Left ventricle myocardium inferior (tissue), 1 donor: ENCODE measurements at regions not wholly inside any gene's neighbourhood (a gene's known extent, or its start where the extent isn't known, plus 50 kb on each side); places are given as distances from the start of the nearest gene placed in this dataset.

Source experiments
- DNase-seq: peaks from one replicate; pipeline ENCODE4 v3.0.0-alpha.2; 2020
- H3K27ac ChIP-seq: fragments of 200-600 bp; replicated peaks from 2 replicates; pipeline ENCODE4 v1.8.0; 2021
- H3K27me3 ChIP-seq: fragments of 200-600 bp; 2 replicates; pipeline ENCODE4 v1.8.0; 2021; ENCODE audit warnings: low read depth
- H3K36me3 ChIP-seq: fragments of 200-600 bp; 2 replicates; pipeline ENCODE4 v1.8.0; 2021
- H3K4me1 ChIP-seq: fragments of 200-600 bp; 2 replicates; pipeline ENCODE4 v1.8.0; 2021
- H3K4me3 ChIP-seq: fragments of 200-600 bp; 2 replicates; pipeline ENCODE4 v1.8.0; 2021; ENCODE audit warnings: mild to moderate bottlenecking, moderate library complexity
- H3K9me3 ChIP-seq: fragments of 200-600 bp; replicated peaks from 2 replicates; pipeline ENCODE4 v1.8.0; 2021
- CTCF ChIP-seq: fragments of 200-600 bp; IDR thresholded peaks from 2 replicates; pipeline ENCODE4 v1.8.0; 2021; ENCODE audit warnings: antibody characterized with exemption, mild to moderate bottlenecking, borderline replicate concordance
- intact Hi-C: fragments of 100-400 bp; cut with micrococcal nuclease; formaldehyde crosslinking; loops from one replicate; pipeline ENCODE4 v1.11.0; 2022
- donor health status: DM: no; HTN: yes; CAD: no; lungs with severe emphysema.

- H3K36me3 ChIP-seq, result no peaks in the 10 kb centered on the region
- DNase-seq, result no peak
- peaks cover 32% of the 10 kb centered on the region for H3K4me1 ChIP-seq
- no peaks in the 10 kb centered on the region for H3K27me3 ChIP-seq
- TF ChIP-seq CTCF, result no peak
- intact Hi-C loops, result no loop called here
- no peak overlapping the region for H3K27ac ChIP-seq
- peaks cover 12% of the 10 kb centered on the region for H3K9me3 ChIP-seq
- H3K4me3 ChIP-seq, result no peak overlapping the region
These were observed 260.7 kb downstream of the ICE1 start for GRCh38 chr5:5683174-5683573.

GRCh38 chr5:5678909-5679308, 256.4 kb downstream of the ICE1 start:
- Histone ChIP-seq H3K4me3 (no peak overlapping the region), H3K36me3 (no peaks in the 10 kb centered on the region), H3K4me1 (no peaks in the 10 kb centered on the region), H3K27me3 (no peaks in the 10 kb centered on the region), H3K9me3 (peaks cover 12% of the 10 kb centered on the region), H3K27ac (no peak overlapping the region)
- no peak for TF ChIP-seq CTCF
- intact Hi-C loops, result no loop called here
- DNase-seq, result peak; percentile 22

GRCh38 chr5:5677738-5678137, 255.3 kb downstream of the ICE1 start:
- Histone ChIP-seq H3K4me1 (no peaks in the 10 kb centered on the region), H3K27me3 (no peaks in the 10 kb centered on the region), H3K36me3 (no peaks in the 10 kb centered on the region), H3K9me3 (peaks cover under 1% of the 10 kb centered on the region), H3K4me3 (no peak overlapping the region), H3K27ac (no peak overlapping the region)
- intact Hi-C loops, result no loop called here
- no peak for TF ChIP-seq CTCF
- DNase-seq, result no peak

- no peaks in the 10 kb centered on the region for H3K36me3 ChIP-seq
- no peak overlapping the region for H3K27ac ChIP-seq
- H3K27me3 ChIP-seq, result no peaks in the 10 kb centered on the region
- H3K4me3 ChIP-seq, result no peak overlapping the region
- intact Hi-C loops, result no loop called here
- H3K4me1 ChIP-seq, result no peaks in the 10 kb centered on the region
- no peak for TF ChIP-seq CTCF
- DNase-seq, result no peak
- no peaks in the 10 kb centered on the region for H3K9me3 ChIP-seq
These were observed 253.7 kb downstream of the ICE1 start for GRCh38 chr5:5676218-5676617.

- Histone ChIP-seq H3K4me1 (no peaks in the 10 kb centered on the region), H3K4me3 (no peak overlapping the region), H3K27ac (peak overlapping the region; percentile 9), H3K9me3 (no peaks in the 10 kb centered on the region), H3K36me3 (no peaks in the 10 kb centered on the region), H3K27me3 (no peaks in the 10 kb centered on the region)
- no peak for TF ChIP-seq CTCF
- DNase-seq, result no peak
- intact Hi-C loops, result no loop called here
These were observed 253.0 kb downstream of the ICE1 start for GRCh38 chr5:5675511-5675910.

GRCh38 chr5:5671823-5672222, 249.3 kb downstream of the ICE1 start:
- DNase-seq, result no peak
- Histone ChIP-seq H3K4me1 (no peaks in the 10 kb centered on the region), H3K27ac (no peak overlapping the region), H3K27me3 (no peaks in the 10 kb centered on the region), H3K36me3 (no peaks in the 10 kb centered on the region), H3K4me3 (no peak overlapping the region), H3K9me3 (no peaks in the 10 kb centered on the region)
- TF ChIP-seq CTCF, result no peak
- intact Hi-C loops, result no loop called here
